ENCODE measurements at regions not wholly inside any gene's neighbourhood (a gene's known extent, or its start where the extent isn't known, plus 50 kb on each side); places are given as distances from the start of the nearest gene placed in this dataset.
"Not testable (repeated sequence)": the region's sequence is repeated elsewhere in the genome, so short reads cannot be mapped to it uniquely, and the experiment has no call there.

GRCh38 chr13:111629926-111630325, 309.5 kb downstream of the TEX29 start:
- no peak overlapping the region for H3K4me3 ChIP-seq
- no peaks in the 10 kb centered on the region for H3K36me3 ChIP-seq
- no peaks in the 10 kb centered on the region for H3K9me3 ChIP-seq
- DNase-seq (no peak), ATAC-seq (no peak)
- H3K27ac ChIP-seq = no peak overlapping the region
- no peaks in the 10 kb centered on the region for H3K27me3 ChIP-seq (ENCODE audit: low read depth)
- intact Hi-C loops (cut with DNase I) = no loop called here
- TF ChIP-seq CTCF (IDR thresholded peaks at IDR 0.05) = no peak
- H3K4me1 ChIP-seq = no peaks in the 10 kb centered on the region

GRCh38 chr13:111630406-111630805, 310.0 kb downstream of the TEX29 start:
- intact Hi-C loops (cut with DNase I) = no loop called here
- no peaks in the 10 kb centered on the region for H3K27me3 ChIP-seq (ENCODE audit: low read depth)
- H3K9me3 ChIP-seq = no peaks in the 10 kb centered on the region
- no peak overlapping the region for H3K27ac ChIP-seq
- no peaks in the 10 kb centered on the region for H3K36me3 ChIP-seq
- ATAC-seq = no peak
- DNase-seq = no peak
- no peak overlapping the region for H3K4me3 ChIP-seq
- no peaks in the 10 kb centered on the region for H3K4me1 ChIP-seq
- TF ChIP-seq CTCF (IDR thresholded peaks at IDR 0.05) = no peak

GRCh38 chr13:111631271-111631670, 310.8 kb downstream of the TEX29 start:
- H3K27ac ChIP-seq; DNase-seq; H3K4me1 ChIP-seq; H3K9me3 ChIP-seq; H3K36me3 ChIP-seq; ATAC-seq; intact Hi-C loops (cut with DNase I); H3K27me3 ChIP-seq (ENCODE audit: low read depth); H3K4me3 ChIP-seq: not testable (repeated sequence)

- Histone ChIP-seq H3K27ac (no peak overlapping the region), H3K9me3 (no peaks in the 10 kb centered on the region), H3K4me3 (no peak overlapping the region), H3K36me3 (no peaks in the 10 kb centered on the region), H3K27me3 (ENCODE audit: low read depth) (no peaks in the 10 kb centered on the region), H3K4me1 (no peaks in the 10 kb centered on the region)
- intact Hi-C loops (cut with DNase I) = no loop called here
- DNase-seq (no peak), ATAC-seq (no peak)
- TF ChIP-seq CTCF (IDR thresholded peaks at IDR 0.05) = no peak
These were observed 312.5 kb downstream of the TEX29 start for GRCh38 chr13:111632906-111633305.

- Histone ChIP-seq H3K4me3 (no peak overlapping the region), H3K4me1 (no peaks in the 10 kb centered on the region), H3K27me3 (ENCODE audit: low read depth) (no peaks in the 10 kb centered on the region), H3K9me3 (no peaks in the 10 kb centered on the region), H3K36me3 (no peaks in the 10 kb centered on the region), H3K27ac (no peak overlapping the region)
- no peak for TF ChIP-seq CTCF (IDR thresholded peaks at IDR 0.05)
- DNase-seq (no peak), ATAC-seq (no peak)
- intact Hi-C loops (cut with DNase I) = no loop called here
These were observed 313.0 kb downstream of the TEX29 start for GRCh38 chr13:111633401-111633800.

- Histone ChIP-seq H3K27me3 (ENCODE audit: low read depth) (no peaks in the 10 kb centered on the region), H3K36me3 (no peaks in the 10 kb centered on the region), H3K4me3 (no peak overlapping the region), H3K4me1 (no peaks in the 10 kb centered on the region), H3K9me3 (no peaks in the 10 kb centered on the region), H3K27ac (no peak overlapping the region)
- intact Hi-C loops (cut with DNase I) = no loop called here
- no peak for ATAC-seq
- TF ChIP-seq CTCF (IDR thresholded peaks at IDR 0.05) = no peak
- no peak for DNase-seq
These were observed 314.0 kb downstream of the TEX29 start for GRCh38 chr13:111634410-111634809.
